K562 (cell line): ENCODE measurements at regions not wholly inside any gene's neighbourhood (a gene's known extent, or its start where the extent isn't known, plus 50 kb on each side); places are given as distances from the start of the nearest gene placed in this dataset.

Experiments used
- ATAC-seq: fragments of 200-7000 bp; cut with Tn5 transposase; 3 replicates; pipeline ENCODE4 v1.9.1; 2020; ENCODE audit warnings: moderate library complexity
- BruUV-seq: library from RNA; stranded (reverse); fragments of 400-500 nt; replicated peaks from 2 replicates; lab custom pipeline; 2021; lab: Mats Ljungman, UMichigan
- CTCF ChIA-PET: fragments of 300-600 bp; formaldehyde crosslinking; extraction: SDS; loops from one replicate; lab custom pipeline; 2021; ENCODE audit warnings: low intra/inter-chr PET ratio; lab: Yijun Ruan, JAX
- POLR2A ChIA-PET: fragments of 300-600, 350-650 bp; sonication (Branson Sonifier 250); formaldehyde crosslinking; extraction: SDS; loops from one replicate; lab custom pipeline; 2021; ENCODE audit warnings: antibody characterized with exemption, inconsistent platforms; lab: Yijun Ruan, JAX
- DNase-seq, 4 experiments: peaks; one replicate each; pipeline versions ENCODE4 v3.0.0 to v3.0.0-alpha.2; 2011 to 2018; ENCODE audit warnings: low spot score in 3 of 4, mixed read lengths in 3 of 4; ENCODE audit errors: extremely low read depth in 1 of 4
- FAIRE-seq: peaks from 2 replicates; lab custom pipeline; 2011; peaks lifted over from hg19 to GRCh38; lab: Jason Lieb, UNC
- H2AFZ ChIP-seq: 2 replicates; pipeline ENCODE4 v1.6.0; 2011; ENCODE audit warnings: low read depth, low read length, control low read depth, inconsistent platforms
- H3K27ac ChIP-seq: fragments of 200-600 bp; 3 replicates; pipeline ENCODE4 v1.8.0; 2011; ENCODE audit warnings: low read depth, mild to moderate bottlenecking, control low read depth, inconsistent platforms, low read length, moderate library complexity, mixed read lengths; ENCODE audit errors: extremely low read depth
- H3K27me3 ChIP-seq, 2 experiments: fragments of 300-600 bp in 1 of 2; 2 replicates in 1 of 2; 3 replicates in 1 of 2; pipeline versions ENCODE4 v1.6.0 to v1.8.0; 2011; ENCODE audit warnings: inconsistent platforms in 2 of 2, low read length in 2 of 2, mild to moderate bottlenecking in 1 of 2, mixed read lengths in 1 of 2, moderate library complexity in 1 of 2; ENCODE audit not compliant: control insufficient read depth in 2 of 2, insufficient read depth in 2 of 2
- H3K36me3 ChIP-seq: fragments of 300-600 bp; 3 replicates; pipeline ENCODE4 v1.8.0; 2011; ENCODE audit warnings: mild to moderate bottlenecking, low read length, inconsistent platforms; ENCODE audit not compliant: control insufficient read depth, insufficient read depth
- H3K4me1 ChIP-seq, 2 experiments: fragments of 200-600 bp in 1 of 2; replicated peaks in 1 of 2; 2 replicates in 1 of 2; 3 replicates in 1 of 2; pipeline versions ENCODE4 v1.5.1 to v1.8.0; 2011; ENCODE audit warnings: inconsistent platforms in 2 of 2, low read length in 2 of 2, mild to moderate bottlenecking in 1 of 2, mixed read lengths in 1 of 2, moderate library complexity in 1 of 2; ENCODE audit not compliant: control insufficient read depth in 2 of 2, insufficient read depth in 2 of 2
- H3K4me2 ChIP-seq: 2 replicates; pipeline ENCODE4 v1.6.1; 2011; ENCODE audit warnings: low read length, control low read depth, inconsistent platforms, mixed read lengths; ENCODE audit not compliant: insufficient read depth
- H3K4me3 ChIP-seq: fragments of 200-600 bp; sonication (generic), shearing (Covaris generic); 2 replicates; pipeline ENCODE4 v1.5.1; 2016; ENCODE audit warnings: control low read depth, inconsistent platforms
- H3K79me2 ChIP-seq: fragments of 200-600 bp; 3 replicates; pipeline ENCODE4 v1.8.0; 2011; ENCODE audit warnings: low read length, inconsistent platforms; ENCODE audit not compliant: control insufficient read depth, insufficient read depth
- H3K9ac ChIP-seq, 2 experiments: 2 replicates each; pipeline versions ENCODE4 v1.6.0 to v1.6.1; 2011; ENCODE audit warnings: low read depth in 2 of 2, low read length in 2 of 2, control low read depth in 1 of 2, inconsistent platforms in 1 of 2, mild to moderate bottlenecking in 1 of 2, mixed read lengths in 1 of 2; ENCODE audit not compliant: insufficient read depth in 1 of 2
- H3K9me1 ChIP-seq: one replicate; pipeline ENCODE4 v1.6.0; 2011; ENCODE audit warnings: inconsistent platforms, mild to moderate bottlenecking, low read length, moderate library complexity; ENCODE audit not compliant: control insufficient read depth, insufficient read depth
- H3K9me3 ChIP-seq: replicated peaks from 2 replicates; pipeline ENCODE4 v1.5.1; 2011; ENCODE audit warnings: low read depth, low read length, inconsistent platforms; ENCODE audit not compliant: control insufficient read depth, insufficient read depth
- H4K20me1 ChIP-seq: replicated peaks from 2 replicates; pipeline ENCODE4 v1.6.1; 2011; ENCODE audit warnings: low read length, inconsistent platforms, mixed read lengths; ENCODE audit not compliant: control insufficient read depth, insufficient read depth
- DMBX1 ChIP-seq: fragments of 250-450 bp; sonication (Bioruptor Pico); IDR thresholded peaks from 2 replicates; pipeline ENCODE4 v1.8.0; 2022; ENCODE audit warnings: inconsistent platforms, mild to moderate bottlenecking, moderate library complexity, borderline replicate concordance
- KHSRP ChIP-seq: fragments of 450-650 bp; IDR thresholded peaks from 2 replicates; pipeline ENCODE4 v1.6.1; 2017
- NFE2 ChIP-seq: IDR thresholded peaks from 2 replicates; pipeline ENCODE4 v1.6.1; 2014; ENCODE audit warnings: antibody characterized with exemption, low read depth
- SMARCA4 ChIP-seq: fragments of 450-650 bp; IDR thresholded peaks from 2 replicates; pipeline ENCODE4 v1.6.1; 2016
- ZBTB40 ChIP-seq, 2 experiments: fragments of 450-650 bp in 1 of 2; sonication (generic) in 1 of 2; formaldehyde crosslinking in 1 of 2; IDR thresholded peaks; 2 replicates each; pipeline versions ENCODE4 v1.7.1 to v1.9.0; 2016 to 2022; ENCODE audit warnings: inconsistent platforms in 1 of 2, mild to moderate bottlenecking in 1 of 2, missing genetic modification reagents in 1 of 2
- ZNF274 ChIP-seq: IDR thresholded peaks from 2 replicates; pipeline ENCODE4 v1.6.1; 2011; ENCODE audit warnings: low read depth, mild to moderate bottlenecking, low read length, moderate library complexity, borderline replicate concordance
- WGBS: fragments of 100-300 bp; shearing (Covaris generic); methylation state at CpG from one replicate; pipeline ENCODE4 v1.1.6; 2016; ENCODE audit warnings: low coverage, mixed read lengths; ENCODE audit not compliant: insufficient coverage; ENCODE audit errors: missing lambda C conversion rate; 5-methylcytosine and 5-hydroxymethylcytosine counted together
- in situ Hi-C: fragments of 300-500 bp; cut with MboI; formaldehyde crosslinking; loops from 4 replicates; pipeline ENCODE4 v1.15.0; 2018; ENCODE audit warnings: inconsistent platforms, mixed read lengths
- intact Hi-C: fragments of 100-400 bp; cut with micrococcal nuclease; formaldehyde crosslinking; loops from 2 replicates; pipeline ENCODE4 v1.14.2; 2022

GRCh38 chr10:117621795-117622420 lies 79.4 kb downstream of the EMX2 start:
- intact Hi-C loops = no loop called here
- Histone ChIP-seq H3K9ac (no peak overlapping the region), H3K4me3 (no peak overlapping the region), H3K27ac (no peak overlapping the region), H3K9me3 (no peaks in the 10 kb centered on the region), H3K27me3 (peaks cover 4 to 24% of the 10 kb centered on the region in 2 experiments; a peak in 3 of 5 replicates), H3K9me1 (no peaks in the 10 kb centered on the region), H4K20me1 (no peaks in the 10 kb centered on the region), H3K36me3 (no peaks in the 10 kb centered on the region), H3K79me2 (no peaks in the 10 kb centered on the region), H2AFZ (no peak overlapping the region), H3K4me2 (no peak overlapping the region), H3K4me1 (no peaks in the 10 kb centered on the region)
- TF ChIP-seq NFE2 (no peak), SMARCA4 (no peak), KHSRP (no peak), ZNF274 (no peak), DMBX1 (no peak)
- in situ Hi-C loops = no loop called here
- no TSS peak for BruUV-seq
- DNase-seq = no peak
- ChIA-PET CTCF (no interaction called here), POLR2A (interaction anchor here (0.7 kb wide), 1 partner anchor 59 kb away, joined by 3 read pairs; no protein-coding TSS in a partner anchor)
- FAIRE-seq = no peak
- 0% methylated on average over 6 of the region's 8 CpGs for WGBS
- ATAC-seq = no peak

- no peak overlapping the region for H3K27ac ChIP-seq
- no peaks in the 10 kb centered on the region for H4K20me1 ChIP-seq
- H3K36me3 ChIP-seq = no peaks in the 10 kb centered on the region
- 0% methylated on average over 9 of the region's 10 CpGs for WGBS
- ChIA-PET CTCF (no interaction called here), POLR2A (no interaction called here)
- no peak overlapping the region for H2AFZ ChIP-seq
- FAIRE-seq (no peak), DNase-seq (no peak), ATAC-seq (no peak)
- H3K9me1 ChIP-seq = no peaks in the 10 kb centered on the region
- H3K79me2 ChIP-seq = no peaks in the 10 kb centered on the region
- no peak overlapping the region for H3K9ac ChIP-seq
- H3K4me2 ChIP-seq = no peak overlapping the region
- peaks cover 4 to 22% of the 10 kb centered on the region in 2 experiments; a peak in 3 of 5 replicates for H3K27me3 ChIP-seq
- H3K4me1 ChIP-seq = no peaks in the 10 kb centered on the region
- intact Hi-C loops = no loop called here
- in situ Hi-C loops = no loop called here
- H3K4me3 ChIP-seq = no peak overlapping the region
- no peaks in the 10 kb centered on the region for H3K9me3 ChIP-seq
- no TSS peak for BruUV-seq
- TF ChIP-seq ZBTB40 (IDR thresholded peaks at IDR 0.05) = no peak
- TF ChIP-seq ZBTB40 (CRISPR knock-in tag; IDR thresholded peaks at IDR 0.05) = no peak
Observed at GRCh38 chr10:117622471-117623184, 80.1 kb downstream of the EMX2 start.
